ENCODE measurements at regions not wholly inside any gene's neighbourhood (a gene's known extent, or its start where the extent isn't known, plus 50 kb on each side); places are given as distances from the start of the nearest gene placed in this dataset.

DNA sequence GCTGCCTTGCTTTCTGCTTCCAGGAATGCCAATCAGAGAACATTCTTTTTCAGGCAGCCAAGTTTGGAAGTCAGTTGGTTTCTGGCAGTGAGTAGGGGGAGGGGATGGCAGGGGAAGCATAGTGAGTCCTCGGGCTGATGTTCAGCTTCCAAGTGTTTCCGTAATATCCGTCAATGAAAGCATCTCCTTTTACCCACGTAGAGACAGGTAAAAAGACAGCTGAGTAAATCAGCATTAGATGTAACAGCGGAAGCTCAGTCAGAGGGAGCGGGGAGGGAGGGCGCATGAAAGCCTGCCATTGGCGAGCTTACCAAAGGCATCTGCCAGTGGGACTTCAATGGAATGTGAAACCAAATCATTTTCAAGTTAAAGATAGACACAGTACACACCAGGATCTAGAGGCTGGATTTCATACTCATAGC is 117.1 kb upstream of the DTNA start:
- DNase-seq (ENCODE audit: low read depth in 2 of 2), result peak; percentile 2 to 36

DNA sequence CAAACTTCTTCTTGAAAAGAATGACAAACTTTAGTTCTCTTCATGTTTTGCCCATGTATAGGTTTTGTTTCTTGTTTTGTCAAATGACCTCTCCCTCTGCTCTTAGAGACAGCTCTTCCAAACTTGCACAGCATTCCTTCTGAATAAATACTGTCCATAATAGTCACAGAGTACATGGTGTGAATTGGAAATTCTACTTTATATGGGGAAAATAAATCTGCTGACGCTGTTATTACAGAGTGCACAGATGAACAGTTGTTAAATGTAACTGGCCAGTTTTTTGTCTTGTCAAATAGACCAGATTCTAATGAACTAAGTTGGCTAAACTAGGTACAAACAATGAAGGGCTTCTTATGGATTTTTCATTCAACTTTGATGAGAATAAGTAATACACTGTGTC is 115.8 kb upstream of the DTNA start:
- no peak for DNase-seq (ENCODE audit: low read depth in 2 of 2)

DNA sequence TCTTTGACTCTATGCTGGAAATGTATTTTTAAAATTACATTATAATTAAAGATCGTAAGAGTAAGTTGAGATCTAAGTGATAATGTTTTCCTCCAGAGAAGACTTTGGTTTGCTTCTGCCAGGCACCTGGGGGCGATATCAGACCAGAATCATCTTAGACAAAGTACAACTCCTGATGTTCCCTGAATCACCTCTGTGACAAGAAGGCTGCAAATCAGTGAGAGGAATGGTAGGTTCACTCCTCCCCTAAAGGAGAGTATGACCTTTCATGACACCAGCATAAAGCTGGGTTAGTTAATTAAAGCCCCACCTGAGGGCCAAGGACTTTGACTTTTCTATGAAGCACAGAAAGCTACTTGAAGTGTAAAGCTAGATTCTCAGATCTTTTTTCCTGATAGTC is 114.4 kb upstream of the DTNA start:
- DNase-seq (ENCODE audit: low read depth in 2 of 2), result peak in 1 of 2 donors; percentile 45

DNA sequence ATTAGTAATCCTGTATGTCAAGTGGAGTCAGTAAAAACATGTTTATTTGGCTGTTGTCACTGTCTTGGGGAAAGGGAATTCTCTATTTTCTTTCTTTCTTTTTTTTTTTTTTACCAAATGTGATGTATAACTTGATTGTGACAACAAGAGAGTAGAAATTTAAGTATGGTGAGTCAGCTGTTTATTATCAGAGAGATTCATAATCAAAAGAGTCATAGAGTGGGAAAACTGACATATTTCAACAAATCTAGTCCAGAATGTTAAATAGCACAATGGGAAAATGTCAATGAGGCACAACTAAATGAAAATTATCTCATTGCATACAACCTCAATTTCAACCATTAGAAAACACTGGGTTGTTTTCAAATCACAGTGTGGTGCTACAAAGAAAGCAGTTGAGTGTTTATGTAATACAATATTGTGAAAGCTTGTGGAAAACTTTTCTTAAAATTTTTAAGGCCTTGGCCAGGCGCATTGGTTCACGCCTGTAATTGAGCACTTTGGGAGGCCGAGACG is 111.9 kb upstream of the DTNA start:
- peak in 1 of 2 donors; percentile 7 for DNase-seq (ENCODE audit: low read depth in 2 of 2)

DNA sequence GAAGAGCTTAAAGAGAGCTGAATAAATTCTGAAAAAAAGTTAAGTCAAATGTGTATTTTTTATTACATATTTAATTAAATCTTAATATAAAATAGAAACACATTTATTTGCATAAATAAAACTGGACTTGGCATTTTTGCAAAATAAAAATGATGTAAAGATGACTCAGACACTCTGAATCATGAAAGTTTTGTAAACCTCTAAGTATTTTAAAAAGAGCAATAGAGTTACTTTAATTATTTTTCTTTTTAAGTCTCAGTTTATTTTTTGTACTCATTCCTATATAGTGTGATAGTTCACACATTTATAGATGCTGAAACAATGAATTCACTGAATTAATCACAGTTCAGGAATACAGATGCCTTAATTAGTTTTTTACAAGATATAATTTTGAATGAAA is 109.9 kb upstream of the DTNA start:
- DNase-seq (ENCODE audit: low read depth in 2 of 2), result no peak

DNA sequence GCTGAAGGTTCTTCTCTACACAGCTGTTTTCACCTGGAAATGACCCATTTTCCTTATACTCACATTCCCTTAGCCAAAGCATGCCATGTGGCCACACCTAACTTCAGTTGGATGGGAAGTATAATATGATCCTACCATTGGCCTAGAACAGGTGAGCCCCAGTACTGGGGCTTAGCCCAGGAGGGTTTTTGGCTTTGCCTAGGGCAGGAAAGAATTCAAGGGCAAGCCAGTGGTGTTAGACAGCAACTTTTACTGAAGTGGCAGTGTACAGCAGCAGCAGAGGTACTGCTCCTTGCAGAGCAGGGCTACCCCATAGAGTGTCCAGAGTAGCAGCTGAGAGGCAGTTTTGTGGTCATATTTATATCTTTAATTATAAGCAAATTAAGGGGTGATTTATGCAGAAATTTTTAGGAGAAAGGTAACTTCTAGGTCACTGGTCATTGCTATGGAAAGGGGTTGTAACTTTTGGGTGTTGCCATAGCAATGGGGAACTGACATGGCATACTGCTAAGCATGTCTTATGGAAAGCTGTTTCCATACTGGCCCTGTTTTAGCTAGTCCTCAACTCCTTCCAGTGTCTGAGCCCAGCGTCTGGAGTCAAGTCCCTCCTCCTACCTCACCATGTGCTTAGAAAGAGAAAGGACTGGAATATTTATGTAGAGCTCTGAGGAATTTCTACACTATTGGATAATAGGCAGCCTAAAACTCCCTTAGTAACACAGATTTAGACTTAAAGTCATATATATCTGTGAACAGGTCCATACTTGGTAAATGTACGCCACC is 109.0 kb upstream of the DTNA start:
- no peak for DNase-seq (ENCODE audit: low read depth in 2 of 2)

DNA sequence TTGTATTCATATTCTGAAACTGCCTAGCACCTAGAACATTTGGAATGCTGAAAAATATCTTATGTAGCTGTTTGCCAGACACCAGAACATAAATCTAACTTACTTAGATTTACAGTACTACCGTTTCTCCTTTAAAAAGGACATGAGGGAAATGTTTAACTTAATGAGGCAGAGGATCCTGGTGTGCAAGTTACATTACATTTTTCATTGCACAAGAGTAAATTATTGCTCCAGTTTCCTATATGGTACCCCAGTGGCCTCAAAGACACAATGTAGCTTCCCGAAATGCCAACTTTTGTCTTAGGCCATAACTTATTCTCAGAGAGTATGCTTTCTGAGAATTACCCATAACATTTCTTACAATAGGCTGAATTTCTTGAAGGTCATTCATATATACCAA is 105.5 kb upstream of the DTNA start:
- DNase-seq (ENCODE audit: low read depth in 2 of 2), result no peak

DNA sequence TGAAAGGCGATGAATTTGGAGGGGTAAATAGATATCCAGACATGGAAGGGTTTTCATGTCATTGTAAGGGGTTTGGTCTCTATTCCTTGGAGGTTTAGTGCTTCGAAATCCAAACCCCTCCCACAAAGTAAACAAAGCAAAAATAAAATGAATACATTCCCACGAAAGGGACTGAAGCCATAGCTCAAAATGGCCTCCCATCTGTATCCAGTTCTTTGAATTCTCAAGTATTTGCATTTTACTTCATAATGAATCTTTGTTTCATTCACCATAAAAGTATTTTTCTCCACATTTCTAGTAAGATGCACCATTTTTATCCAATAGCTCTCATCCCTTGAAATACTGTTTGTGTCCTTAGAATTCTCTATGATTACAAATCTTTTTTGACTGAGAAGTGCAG is 103.2 kb upstream of the DTNA start:
- DNase-seq (ENCODE audit: low read depth in 2 of 2), result no peak

DNA sequence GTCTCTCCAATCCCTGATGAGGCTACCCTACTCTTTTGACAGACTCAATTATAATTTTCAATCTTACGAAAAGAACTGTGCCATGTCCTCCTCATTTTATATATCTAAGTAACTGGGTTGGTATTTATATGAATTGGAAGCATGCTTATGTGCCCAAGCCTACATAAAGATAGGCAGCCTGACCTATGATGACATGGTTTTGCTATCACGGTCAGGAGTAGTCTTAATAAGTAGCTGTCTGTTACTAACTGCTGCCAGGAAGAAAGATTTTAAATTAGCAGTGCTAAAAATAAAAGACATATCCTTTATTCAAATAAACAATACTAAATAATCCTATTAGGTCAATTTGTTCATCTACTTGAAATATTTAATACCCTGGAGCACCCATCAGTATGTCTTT is 102.0 kb upstream of the DTNA start:
- DNase-seq (ENCODE audit: low read depth in 2 of 2), result no peak

DNA sequence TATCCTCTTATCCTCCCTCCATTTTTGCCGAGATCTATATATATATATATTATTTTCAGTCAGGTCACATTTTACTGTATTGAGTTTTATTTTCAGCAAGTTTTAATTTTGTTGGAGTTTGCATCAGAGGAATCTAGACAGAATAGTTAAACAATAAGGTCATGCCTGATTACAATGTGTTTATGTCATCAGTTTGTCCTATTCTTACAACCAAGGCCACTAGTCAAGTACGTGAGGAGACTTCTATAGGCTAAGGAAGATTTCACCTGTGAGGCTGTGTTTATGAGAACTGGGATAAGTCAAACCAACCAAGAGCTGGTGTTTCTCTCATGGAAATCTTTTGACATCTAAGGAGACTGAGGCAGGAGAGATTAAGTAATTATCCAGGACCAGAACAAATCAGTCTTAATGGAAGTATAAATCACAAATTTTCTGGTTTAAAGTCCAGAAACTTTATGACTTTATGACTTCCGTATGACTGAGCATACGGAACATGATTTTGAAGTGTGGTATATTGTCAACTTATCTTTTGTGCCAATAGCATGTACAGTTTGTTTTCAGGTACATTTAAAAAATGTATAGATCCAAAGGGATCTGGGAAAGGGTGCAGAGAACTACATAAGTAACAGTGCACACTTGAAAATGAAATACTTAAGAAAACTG is 100.0 kb upstream of the DTNA start:
- no peak for DNase-seq (ENCODE audit: low read depth in 2 of 2)

DNA sequence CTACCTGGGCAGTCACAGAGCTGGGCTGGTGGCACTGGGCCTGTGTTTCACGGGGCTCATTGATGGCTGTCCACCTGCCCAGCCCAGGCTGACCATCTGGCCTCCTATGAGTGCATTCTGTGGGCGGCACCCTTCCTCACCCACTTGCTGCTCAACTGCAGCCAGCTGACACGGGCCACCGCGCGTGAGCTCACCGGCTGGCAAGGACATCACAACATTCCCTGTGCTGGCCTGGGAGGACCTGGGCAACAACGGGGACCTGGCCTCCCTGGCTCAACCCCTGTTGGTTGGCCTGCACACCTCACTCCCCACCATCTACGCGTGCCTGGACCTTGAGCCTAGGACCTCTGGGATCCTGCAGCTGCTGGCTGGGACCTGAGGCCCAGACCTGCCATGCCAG is 98.2 kb upstream of the DTNA start:
- no peak for DNase-seq (ENCODE audit: low read depth in 2 of 2)

DNA sequence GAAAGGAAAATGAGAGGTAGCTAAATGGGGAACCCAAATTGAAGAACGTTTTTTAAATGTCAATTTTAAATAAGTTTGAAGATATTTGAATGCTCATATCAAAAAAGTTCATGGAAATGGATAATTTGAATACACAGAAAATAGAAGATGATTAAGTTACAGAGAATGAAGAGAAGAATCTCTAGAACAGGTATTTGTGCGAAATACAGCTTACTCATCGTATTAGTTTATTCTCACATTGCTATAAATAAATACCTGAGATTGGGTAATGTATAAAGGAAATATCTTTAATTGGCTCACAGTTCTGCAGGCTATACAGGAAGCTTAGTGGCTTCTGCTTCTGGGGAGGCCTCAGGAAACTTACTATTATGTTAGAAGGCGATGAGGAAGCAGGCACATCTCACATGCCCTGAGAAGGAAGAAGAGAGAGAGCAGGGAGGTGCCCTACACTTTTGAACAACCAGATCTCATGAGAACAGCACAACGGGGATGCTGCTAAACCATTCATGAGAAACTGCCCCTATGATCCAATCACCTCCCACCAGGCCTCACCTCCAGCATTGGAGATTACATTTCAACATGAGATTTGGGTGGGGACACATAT is 89.7 kb upstream of the DTNA start:
- DNase-seq (ENCODE audit: low read depth in 2 of 2), result no peak

DNA sequence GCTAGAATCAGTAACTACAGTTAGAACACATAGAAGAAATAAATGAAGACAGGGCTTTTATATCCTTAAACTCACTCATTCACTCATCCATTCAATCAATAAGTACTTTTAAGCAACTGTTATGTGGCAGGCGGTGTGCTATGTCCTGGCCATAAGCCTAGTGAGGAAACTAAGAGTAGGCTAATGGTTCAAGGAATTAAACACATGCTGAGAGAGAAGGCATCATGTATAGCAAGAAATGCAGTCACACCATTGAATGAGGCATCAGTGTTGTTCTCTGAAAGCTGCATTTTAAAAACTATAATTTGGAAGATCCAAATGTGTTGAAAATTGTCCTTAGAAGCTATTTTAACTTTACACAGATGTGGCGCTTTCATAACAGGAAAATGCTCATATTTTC is 86.5 kb upstream of the DTNA start:
- DNase-seq (ENCODE audit: low read depth in 2 of 2), result no peak

DNA sequence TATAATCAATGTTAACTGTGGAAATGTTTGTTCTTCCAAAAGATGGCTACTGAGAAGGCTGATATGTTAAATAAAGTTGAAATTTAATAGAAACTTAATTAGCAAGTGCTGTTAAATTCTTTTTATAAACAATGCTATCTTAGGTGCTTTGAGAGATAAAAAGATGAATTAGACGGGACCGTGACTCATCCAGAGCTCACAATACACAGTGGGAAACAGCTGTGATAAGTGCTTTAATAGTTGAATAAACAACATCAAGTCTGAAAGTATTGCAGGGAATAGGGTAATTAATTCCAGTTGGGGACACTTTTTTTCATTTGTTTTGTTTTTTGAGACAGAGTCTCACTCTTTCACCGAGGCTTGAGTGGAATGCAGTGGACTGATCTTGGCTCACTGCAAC is 85.5 kb upstream of the DTNA start:
- DNase-seq (ENCODE audit: low read depth in 2 of 2), result peak in 1 of 2 donors; percentile 57

DNA sequence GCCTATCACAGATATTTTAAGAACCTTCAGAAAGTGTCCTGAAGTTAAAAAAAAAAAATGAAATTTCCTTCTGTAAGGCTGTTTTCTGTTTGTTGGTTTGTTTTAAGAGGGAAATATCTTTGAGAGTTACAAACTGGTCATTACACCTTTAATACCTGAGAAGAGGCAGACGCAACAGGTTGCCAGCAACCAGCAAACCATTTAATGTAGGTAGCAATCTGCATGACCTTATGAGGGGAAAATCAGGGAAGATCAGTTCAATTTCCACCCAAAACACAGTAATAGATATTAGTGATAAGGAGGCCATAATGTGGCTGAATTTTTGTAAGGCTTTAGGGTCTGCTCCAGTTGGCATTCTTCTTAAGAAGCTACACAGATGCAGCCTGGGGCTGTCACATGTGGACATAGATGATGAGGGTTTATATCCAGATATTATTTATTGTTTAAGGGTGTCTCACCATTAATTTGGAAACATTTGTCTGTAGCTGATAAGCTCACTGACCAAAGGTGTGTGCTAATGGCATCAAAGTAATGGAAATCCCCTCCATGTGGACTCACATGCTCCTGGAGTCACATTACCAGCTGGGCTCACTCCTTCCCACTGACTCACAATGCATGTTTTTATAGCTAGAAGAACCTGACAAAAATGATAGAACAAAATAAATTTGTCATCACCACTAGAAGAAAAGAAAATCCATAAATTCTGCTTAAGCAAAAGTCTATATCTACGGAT is 83.5 kb upstream of the DTNA start:
- DNase-seq (ENCODE audit: low read depth in 2 of 2), result peak in 1 of 2 donors; percentile 79

DNA sequence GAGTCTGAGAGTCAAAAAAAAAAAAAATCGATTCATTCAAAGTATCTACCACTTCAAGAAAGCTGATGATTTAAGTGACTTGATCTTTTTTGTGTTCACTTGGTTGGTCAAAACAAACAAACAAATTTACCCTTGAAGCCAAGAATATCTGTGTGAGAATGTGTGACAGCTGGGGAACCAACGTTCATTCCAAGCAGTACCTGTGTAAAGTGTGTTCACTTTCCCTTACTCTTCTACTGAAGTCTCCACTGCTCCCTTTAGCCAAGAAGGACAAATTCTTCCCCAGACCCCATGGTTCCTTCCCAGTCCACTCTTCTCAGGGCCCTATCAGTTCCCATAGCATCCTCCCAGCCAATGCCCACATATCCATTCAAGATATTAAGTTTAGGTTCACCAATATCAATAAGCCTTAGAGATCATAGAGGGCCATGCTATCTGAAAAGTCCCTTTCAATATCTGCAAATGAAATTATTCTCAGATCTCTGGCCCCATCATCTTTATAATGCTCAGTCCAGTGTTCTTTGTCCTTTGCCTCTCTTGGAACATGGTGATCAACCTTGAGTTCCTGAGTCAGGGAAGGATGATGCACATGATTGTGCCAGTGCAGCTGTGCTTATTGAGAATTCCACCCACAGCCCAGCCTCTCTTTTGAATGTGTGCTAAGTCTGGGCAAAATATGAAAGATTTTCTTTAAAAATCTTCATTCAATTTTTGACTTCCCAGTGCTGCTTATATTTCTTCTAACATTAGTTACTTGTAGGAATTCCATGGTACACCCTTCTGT is 82.8 kb upstream of the DTNA start:
- DNase-seq (ENCODE audit: low read depth in 2 of 2), result no peak

DNA sequence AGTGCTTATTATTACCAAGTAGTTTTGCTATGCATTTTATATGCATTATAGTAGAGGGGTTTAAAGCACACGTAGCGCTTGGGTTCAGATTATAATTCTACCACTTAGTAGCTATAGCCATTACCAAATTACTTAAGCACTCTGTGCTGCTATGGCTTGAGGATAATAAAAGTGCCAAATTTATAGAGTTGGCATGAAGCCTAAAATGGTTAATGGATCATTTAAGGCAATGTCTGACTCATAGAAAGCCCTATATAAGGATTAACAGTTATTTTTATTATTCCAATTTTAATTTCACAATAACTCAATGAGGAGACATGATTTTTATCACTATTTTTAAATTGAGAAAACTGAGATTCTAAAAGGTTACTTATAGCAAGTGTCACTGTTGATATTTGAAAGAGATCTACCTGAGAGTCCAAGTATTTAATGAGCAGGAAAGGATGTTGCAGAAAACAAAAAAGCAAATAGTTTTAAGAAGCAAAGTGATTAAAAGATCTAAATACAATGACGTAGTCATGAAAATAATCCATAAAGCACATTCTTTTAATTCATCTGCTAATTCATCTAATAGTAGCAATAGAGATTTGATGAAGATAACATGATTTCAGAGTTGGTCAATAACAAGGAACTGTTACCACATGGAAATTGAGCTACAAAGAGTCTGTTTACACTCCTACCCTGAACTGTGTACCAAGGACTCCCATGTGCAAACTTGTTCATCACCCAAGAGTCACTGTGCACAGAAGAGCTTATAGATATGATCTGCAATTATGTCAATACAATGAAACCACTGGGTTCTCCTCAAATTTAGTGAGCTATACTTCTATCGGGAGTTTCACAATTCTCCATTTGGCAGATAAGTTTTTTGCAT is 78.8 kb upstream of the DTNA start:
- DNase-seq (ENCODE audit: low read depth in 2 of 2), result no peak

DNA sequence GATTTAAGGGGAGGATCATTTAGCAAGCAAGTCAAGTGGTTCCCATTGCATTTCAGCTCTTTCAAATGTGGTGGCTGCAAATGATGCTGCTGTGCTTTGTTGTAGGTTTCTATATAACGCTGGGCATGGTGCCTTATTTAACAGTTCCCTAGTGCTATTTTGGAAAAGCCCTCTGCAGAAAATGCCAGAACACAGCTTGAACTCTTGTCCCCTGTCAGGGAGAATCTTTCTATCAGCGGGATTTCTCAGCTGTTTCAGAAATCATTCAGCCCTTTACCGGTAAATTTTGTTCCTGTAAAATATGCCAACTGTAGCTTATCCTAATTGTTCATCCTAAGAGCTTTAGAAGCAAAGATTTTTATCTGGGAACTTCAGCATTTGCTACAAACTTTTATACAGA is 77.8 kb upstream of the DTNA start:
- no peak for DNase-seq (ENCODE audit: low read depth in 2 of 2)

DNA sequence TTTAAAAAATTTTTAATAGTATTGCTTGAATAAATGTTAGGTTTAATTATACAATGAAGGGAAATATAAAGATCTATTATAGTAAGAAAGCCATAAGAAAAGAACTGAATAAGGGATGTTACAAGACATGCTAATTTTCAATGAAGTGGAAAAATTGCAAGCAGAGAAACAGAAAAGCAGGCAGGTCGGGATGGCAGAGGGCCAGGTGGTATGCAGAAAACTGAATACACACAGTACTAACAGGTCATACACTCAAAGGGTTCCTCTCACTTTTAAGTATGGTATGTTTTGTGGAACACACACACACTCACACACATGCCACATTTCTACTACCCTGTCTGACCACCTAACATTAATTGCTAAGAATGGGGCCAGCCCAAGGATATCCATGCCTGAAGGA is 76.7 kb upstream of the DTNA start:
- no peak for DNase-seq (ENCODE audit: low read depth in 2 of 2)

DNA sequence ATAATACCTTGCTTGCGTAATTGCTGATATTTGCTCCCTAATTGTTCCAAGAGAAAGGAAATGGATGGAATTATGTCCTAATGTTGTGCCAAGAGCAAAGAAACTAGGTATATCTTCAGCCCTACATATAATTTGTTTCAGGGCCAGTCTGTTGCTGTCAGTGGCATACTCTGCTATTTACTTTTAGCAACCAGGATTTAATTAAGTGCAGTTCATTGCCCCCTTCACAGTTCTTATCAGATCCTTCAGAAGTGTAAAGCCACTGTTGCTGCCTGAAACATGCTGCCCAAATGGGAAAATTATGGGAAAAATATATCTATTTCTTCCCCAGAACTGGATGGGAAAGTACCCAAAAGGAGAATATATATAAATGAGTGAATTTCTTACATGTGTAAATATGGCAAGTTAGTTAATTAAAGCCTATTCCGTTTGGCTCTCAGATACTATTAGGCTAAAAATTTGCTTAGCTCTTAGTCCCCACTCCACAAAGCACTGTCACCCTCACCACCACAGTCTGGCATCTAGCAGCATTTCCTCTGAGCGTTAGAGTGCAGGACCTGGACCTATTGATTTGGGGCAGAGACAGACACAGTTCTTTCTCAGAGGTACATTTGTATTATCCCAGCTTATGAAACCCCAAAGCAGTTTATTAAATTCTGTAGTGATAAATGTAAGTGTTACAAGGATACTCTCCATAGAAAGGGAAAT is 72.8 kb upstream of the DTNA start:
- no peak for DNase-seq (ENCODE audit: low read depth in 2 of 2)

All from dermis microvascular lymphatic vessel endothelial cell (primary cell).